Lower leg skin (tissue), 4 donors: ENCODE measurements at regions not wholly inside any gene's neighbourhood (a gene's known extent, or its start where the extent isn't known, plus 50 kb on each side); places are given as distances from the start of the nearest gene placed in this dataset.

ENCODE experiments used
- DNase-seq, 2 donors: peaks; one replicate each; pipeline ENCODE4 v3.0.0-alpha.2; 2019; ENCODE audit warnings: low spot score in 2 of 2
- H3K4me3 ChIP-seq: fragments of 200-600 bp; sonication (generic); 2 replicates; pipeline ENCODE4 v1.5.1; 2017; ENCODE audit warnings: mild to moderate bottlenecking, low read depth; ENCODE audit not compliant: poor library complexity, severe bottlenecking
- CTCF ChIP-seq, 3 donors: fragments of 450-650 bp; IDR thresholded peaks; one replicate each; pipeline ENCODE4 v1.5.1; 2016; ENCODE audit warnings: antibody characterized with exemption in 3 of 3, mild to moderate bottlenecking in 3 of 3, moderate library complexity in 2 of 3
- POLR2A ChIP-seq, 2 donors: fragments of 450-650 bp; IDR thresholded peaks; one replicate each; pipeline ENCODE4 v1.6.1; 2016 to 2017; ENCODE audit warnings: antibody characterized with exemption in 2 of 2, mild to moderate bottlenecking in 1 of 2, moderate library complexity in 1 of 2
- WGBS, 2 donors: methylation state at CpG; one replicate each; pipeline ENCODE4 v1.1.5; 2018; 5-methylcytosine and 5-hydroxymethylcytosine counted together
- intact Hi-C: fragments of 100-400 bp; cut with DNase I; formaldehyde crosslinking; loops from one replicate; pipeline ENCODE4 v1.15.0; 2023; ENCODE audit warnings: low total_unique reads

GRCh38 chr12:98074286-98074685 is 441.1 kb upstream of the TMPO start:
- DNase-seq: no peak
- no peak overlapping the region for H3K4me3 ChIP-seq
- intact Hi-C loops: no loop called here
- 74 to 77% methylated on average over 2 of the region's 2 CpGs for WGBS, 2 donors
- TF ChIP-seq CTCF (IDR thresholded peaks at IDR 0.05) (no peak), POLR2A (IDR thresholded peaks at IDR 0.05) (no peak)

DNA sequence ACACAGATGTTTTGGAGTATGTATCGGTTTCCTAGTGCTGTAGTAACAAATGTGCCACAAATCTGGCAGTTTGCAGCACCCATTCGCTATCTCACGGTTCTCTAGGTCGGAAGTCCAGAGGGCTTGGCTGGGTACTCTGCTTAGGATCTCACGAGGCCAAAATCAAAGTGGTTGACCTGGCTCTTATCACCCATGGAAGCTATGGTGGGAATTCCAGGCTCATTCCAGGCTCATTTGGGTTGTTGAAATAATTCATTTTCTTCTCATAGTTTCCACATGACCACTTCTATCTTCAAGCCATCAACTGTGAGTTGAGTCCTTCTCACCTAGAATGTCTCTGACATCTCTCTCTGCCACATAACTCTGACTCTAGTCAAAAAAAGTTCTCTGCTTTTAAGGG is 431.0 kb upstream of the TMPO start:
- DNase-seq: no peak
- 83 to 84% methylated on average over 5 of the region's 5 CpGs for WGBS, 2 donors
- H3K4me3 ChIP-seq: no peak overlapping the region
- intact Hi-C loops: no loop called here
- TF ChIP-seq CTCF (IDR thresholded peaks at IDR 0.05) (no peak), POLR2A (IDR thresholded peaks at IDR 0.05) (no peak)

DNA sequence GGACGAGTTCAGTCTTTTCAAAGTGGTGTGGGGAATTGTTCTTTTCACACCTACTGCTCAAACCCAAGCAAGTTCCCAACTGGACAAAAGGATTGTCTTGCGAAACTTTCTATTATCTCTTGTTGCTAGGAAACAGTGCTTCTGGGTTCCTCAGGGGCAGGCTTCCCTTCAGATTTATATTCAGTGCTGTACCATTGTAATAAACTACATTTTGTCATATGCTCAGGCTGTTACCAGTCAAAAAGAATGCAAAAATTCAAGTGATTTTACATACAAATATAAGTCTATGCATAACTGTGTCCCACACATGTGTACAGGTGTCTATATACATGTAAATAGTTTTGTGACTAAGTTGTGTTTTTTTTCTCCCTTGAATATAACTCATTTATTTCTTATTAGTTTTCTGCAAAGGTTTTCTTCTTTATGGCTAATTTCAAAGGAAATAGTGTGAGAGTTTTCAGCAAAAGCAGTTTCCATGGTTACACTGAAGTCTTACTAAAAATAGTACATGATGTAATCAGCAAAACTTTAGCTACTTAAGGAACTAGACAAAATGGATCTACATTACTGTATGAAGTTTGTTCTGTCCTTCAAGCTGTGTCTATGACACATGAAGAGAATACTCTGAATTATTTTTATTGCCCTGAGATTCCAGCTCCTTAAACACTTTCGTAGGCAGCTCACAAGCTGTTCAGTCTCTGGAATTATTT is 430.2 kb upstream of the TMPO start:
- DNase-seq: no peak
- no peak overlapping the region for H3K4me3 ChIP-seq
- 37 to 59% methylated on average over 3 of the region's 3 CpGs for WGBS, 2 donors
- no peak for TF ChIP-seq CTCF (IDR thresholded peaks at IDR 0.05)
- no peak for TF ChIP-seq POLR2A (IDR thresholded peaks at IDR 0.05)
- intact Hi-C loops: no loop called here

- intact Hi-C loops: no loop called here
- DNase-seq: no peak
- TF ChIP-seq CTCF (IDR thresholded peaks at IDR 0.05) (no peak), POLR2A (IDR thresholded peaks at IDR 0.05) (no peak)
- H3K4me3 ChIP-seq: no peak overlapping the region
- 26 to 69% methylated on average over 2 of the region's 2 CpGs for WGBS, 2 donors
These were observed 424.7 kb upstream of the TMPO start for GRCh38 chr12:98090731-98091130.

DNA sequence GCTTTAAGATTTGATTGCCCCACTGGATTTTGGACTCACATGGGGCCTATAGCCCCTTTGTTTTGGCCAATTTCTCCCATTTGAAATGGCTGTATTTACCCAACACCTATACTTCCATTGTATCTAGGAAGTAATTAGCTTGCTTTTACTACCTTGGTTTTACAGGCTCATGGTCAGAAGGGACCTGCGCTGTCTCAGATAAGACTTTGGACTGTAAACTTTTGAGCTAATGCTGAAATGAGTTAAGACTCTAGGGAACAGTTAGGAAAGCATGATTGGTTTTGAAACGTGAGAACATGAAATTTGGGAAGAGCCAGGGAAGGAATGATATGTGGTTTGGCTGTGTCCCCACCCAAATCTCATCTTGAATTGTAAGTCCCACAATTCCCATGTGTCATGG is 419.0 kb upstream of the TMPO start:
- intact Hi-C loops: no loop called here
- WGBS, 2 donors: 85 to 87% methylated on average over 2 of the region's 2 CpGs
- no peak overlapping the region for H3K4me3 ChIP-seq
- no peak for TF ChIP-seq CTCF (IDR thresholded peaks at IDR 0.05)
- no peak for TF ChIP-seq POLR2A (IDR thresholded peaks at IDR 0.05)
- DNase-seq: no peak
